ENCODE measurements at regions not wholly inside any gene's neighbourhood (a gene's known extent, or its start where the extent isn't known, plus 50 kb on each side); places are given as distances from the start of the nearest gene placed in this dataset.

DNA sequence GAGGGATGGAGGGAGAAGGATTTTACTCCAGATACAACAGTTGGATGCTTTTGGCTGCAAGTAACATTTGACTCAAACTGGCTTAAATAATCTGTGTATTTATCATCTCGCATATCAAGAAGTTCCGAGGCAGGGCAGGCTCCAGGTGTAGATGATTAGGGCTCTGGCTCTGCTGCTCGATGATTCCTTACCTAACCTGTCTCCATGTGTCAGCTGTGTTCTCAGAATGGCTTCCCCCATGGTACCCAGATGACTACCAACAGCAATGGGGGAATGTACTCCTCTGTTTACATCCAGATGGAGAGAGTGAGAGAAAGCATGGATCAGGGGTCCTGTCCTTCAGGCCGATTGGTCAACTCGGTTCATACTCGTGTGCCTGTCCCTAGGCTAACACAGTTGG is 90.4 kb upstream of the AKT3 start:
- Mint-ChIP-seq H3K27ac (no peak overlapping the region), H3K4me1 (no peaks in the 10 kb centered on the region), H3K36me3 (no peaks in the 10 kb centered on the region), H3K4me3 (no peak overlapping the region), H3K9me3 (no peaks in the 10 kb centered on the region), H3K27me3 (ENCODE audit: low read depth in 2 of 2) (peaks cover 8 to 35% of the 10 kb centered on the region in 2 donors)
- no peak for DNase-seq
- Histone ChIP-seq H3K4me3 (ENCODE audit: low read length) (no peak overlapping the region), H3K27me3 (ENCODE audit: control insufficient read depth, insufficient read depth, low read length) (peaks cover 2% of the 10 kb centered on the region), H3K9me3 (ENCODE audit: control insufficient read depth, insufficient read depth, low read length) (no peaks in the 10 kb centered on the region), H3K27ac (ENCODE audit: low read length) (no peak overlapping the region), H3K36me3 (ENCODE audit: control insufficient read depth, insufficient read depth, low read length) (no peaks in the 10 kb centered on the region), H3K4me1 (ENCODE audit: control insufficient read depth, insufficient read depth, low read length) (no peaks in the 10 kb centered on the region)
- intact Hi-C loops (cut with micrococcal nuclease) = no loop called here
- ATAC-seq = no peak
- 90% methylated on average over 6 of the region's 6 CpGs for WGBS (ENCODE audit: insufficient coverage)
- TF ChIP-seq, protein P1, sequence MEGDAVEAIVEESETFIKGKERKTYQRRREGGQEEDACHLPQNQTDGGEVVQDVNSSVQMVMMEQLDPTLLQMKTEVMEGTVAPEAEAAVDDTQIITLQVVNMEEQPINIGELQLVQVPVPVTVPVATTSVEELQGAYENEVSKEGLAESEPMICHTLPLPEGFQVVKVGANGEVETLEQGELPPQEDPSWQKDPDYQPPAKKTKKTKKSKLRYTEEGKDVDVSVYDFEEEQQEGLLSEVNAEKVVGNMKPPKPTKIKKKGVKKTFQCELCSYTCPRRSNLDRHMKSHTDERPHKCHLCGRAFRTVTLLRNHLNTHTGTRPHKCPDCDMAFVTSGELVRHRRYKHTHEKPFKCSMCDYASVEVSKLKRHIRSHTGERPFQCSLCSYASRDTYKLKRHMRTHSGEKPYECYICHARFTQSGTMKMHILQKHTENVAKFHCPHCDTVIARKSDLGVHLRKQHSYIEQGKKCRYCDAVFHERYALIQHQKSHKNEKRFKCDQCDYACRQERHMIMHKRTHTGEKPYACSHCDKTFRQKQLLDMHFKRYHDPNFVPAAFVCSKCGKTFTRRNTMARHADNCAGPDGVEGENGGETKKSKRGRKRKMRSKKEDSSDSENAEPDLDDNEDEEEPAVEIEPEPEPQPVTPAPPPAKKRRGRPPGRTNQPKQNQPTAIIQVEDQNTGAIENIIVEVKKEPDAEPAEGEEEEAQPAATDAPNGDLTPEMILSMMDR (IDR thresholded peaks at IDR 0.05) = no peak

DNA sequence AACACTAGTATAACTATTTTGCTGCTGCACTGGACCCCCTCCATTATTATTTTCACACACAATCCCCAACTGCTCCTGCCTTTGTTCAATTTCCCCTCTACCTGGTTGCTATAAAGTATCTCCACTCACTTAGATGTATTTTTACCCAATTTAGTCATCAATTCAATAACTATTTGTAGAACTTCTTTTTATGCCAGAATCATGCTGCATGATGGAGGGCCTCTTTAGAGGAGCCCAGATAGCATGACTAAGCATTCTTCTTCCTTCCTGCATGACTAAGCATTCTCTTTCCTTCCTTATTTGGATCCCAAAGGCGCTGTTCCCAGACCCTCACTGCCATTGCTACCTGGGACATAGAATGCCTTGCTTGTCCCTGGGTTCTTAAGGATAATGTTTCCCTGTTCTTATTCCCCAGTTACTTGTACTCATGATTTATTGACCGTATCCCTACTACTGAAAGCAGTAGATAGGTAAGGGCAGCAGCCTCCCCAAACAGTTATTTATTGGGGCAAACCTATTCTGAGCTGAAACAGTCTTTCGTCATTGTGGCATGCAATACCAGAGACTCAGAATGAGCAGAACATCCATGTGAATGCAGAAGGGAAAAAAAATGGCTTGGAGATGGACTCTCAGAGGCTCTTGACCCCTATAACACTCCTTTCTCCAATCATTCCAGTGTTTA is 89.3 kb upstream of the AKT3 start:
- 64% methylated on average over 3 of the region's 3 CpGs for WGBS (ENCODE audit: insufficient coverage)
- no peaks in the 10 kb centered on the region for H3K9me3 ChIP-seq (ENCODE audit: control insufficient read depth, insufficient read depth, low read length)
- H3K36me3 Mint-ChIP-seq = no peaks in the 10 kb centered on the region
- intact Hi-C loops (cut with micrococcal nuclease) = no loop called here
- no peak overlapping the region for H3K4me3 ChIP-seq (ENCODE audit: low read length)
- no peaks in the 10 kb centered on the region for H3K4me1 ChIP-seq (ENCODE audit: control insufficient read depth, insufficient read depth, low read length)
- no peaks in the 10 kb centered on the region for H3K9me3 Mint-ChIP-seq
- no peak for DNase-seq
- H3K4me1 Mint-ChIP-seq = no peaks in the 10 kb centered on the region
- ATAC-seq = no peak
- H3K27ac ChIP-seq (ENCODE audit: low read length) = no peak overlapping the region
- peaks cover 8 to 42% of the 10 kb centered on the region in 2 donors for H3K27me3 Mint-ChIP-seq (ENCODE audit: low read depth in 2 of 2)
- no peak overlapping the region for H3K27ac Mint-ChIP-seq
- H3K27me3 ChIP-seq (ENCODE audit: control insufficient read depth, insufficient read depth, low read length) = peaks cover 2% of the 10 kb centered on the region
- no peaks in the 10 kb centered on the region for H3K36me3 ChIP-seq (ENCODE audit: control insufficient read depth, insufficient read depth, low read length)
- no peak overlapping the region for H3K4me3 Mint-ChIP-seq
- TF ChIP-seq, protein P1 (IDR thresholded peaks at IDR 0.05) = no peak

DNA sequence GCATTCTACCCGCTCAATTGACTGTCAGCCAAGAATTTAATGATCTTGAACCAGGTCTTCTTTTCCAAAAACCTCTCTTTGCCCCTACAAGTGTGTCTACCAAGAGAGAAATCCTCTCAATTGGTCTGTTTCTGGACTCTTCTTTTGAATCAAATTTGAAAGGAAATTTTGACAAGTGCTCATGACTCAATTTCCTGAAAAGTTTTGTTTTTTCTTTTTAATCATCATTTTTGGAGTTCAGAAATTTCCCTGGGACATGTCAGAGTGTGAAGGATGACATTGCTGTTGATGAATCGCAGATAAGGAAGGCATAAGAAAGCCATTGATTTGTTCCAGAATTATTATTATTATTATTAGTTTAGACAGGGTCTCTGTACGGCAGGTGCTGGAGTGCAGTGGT is 88.2 kb upstream of the AKT3 start:
- no peaks in the 10 kb centered on the region for H3K36me3 ChIP-seq (ENCODE audit: control insufficient read depth, insufficient read depth, low read length)
- H3K4me3 ChIP-seq (ENCODE audit: low read length) = no peak overlapping the region
- H3K27ac ChIP-seq (ENCODE audit: low read length) = no peak overlapping the region
- no peaks in the 10 kb centered on the region for H3K4me1 Mint-ChIP-seq
- no peak overlapping the region for H3K4me3 Mint-ChIP-seq
- no peaks in the 10 kb centered on the region for H3K9me3 ChIP-seq (ENCODE audit: control insufficient read depth, insufficient read depth, low read length)
- H3K4me1 ChIP-seq (ENCODE audit: control insufficient read depth, insufficient read depth, low read length) = no peaks in the 10 kb centered on the region
- intact Hi-C loops (cut with micrococcal nuclease) = no loop called here
- H3K9me3 Mint-ChIP-seq = no peaks in the 10 kb centered on the region
- no peak for ATAC-seq
- TF ChIP-seq, protein P1 (IDR thresholded peaks at IDR 0.05) = no peak
- H3K27me3 Mint-ChIP-seq (ENCODE audit: low read depth in 2 of 2) = peaks cover 11 to 40% of the 10 kb centered on the region in 2 donors
- H3K27ac Mint-ChIP-seq = no peak overlapping the region
- DNase-seq = no peak
- 93% methylated on average over 2 of the region's 3 CpGs for WGBS (ENCODE audit: insufficient coverage)
- peaks cover 2% of the 10 kb centered on the region for H3K27me3 ChIP-seq (ENCODE audit: control insufficient read depth, insufficient read depth, low read length)
- H3K36me3 Mint-ChIP-seq = no peaks in the 10 kb centered on the region

DNA sequence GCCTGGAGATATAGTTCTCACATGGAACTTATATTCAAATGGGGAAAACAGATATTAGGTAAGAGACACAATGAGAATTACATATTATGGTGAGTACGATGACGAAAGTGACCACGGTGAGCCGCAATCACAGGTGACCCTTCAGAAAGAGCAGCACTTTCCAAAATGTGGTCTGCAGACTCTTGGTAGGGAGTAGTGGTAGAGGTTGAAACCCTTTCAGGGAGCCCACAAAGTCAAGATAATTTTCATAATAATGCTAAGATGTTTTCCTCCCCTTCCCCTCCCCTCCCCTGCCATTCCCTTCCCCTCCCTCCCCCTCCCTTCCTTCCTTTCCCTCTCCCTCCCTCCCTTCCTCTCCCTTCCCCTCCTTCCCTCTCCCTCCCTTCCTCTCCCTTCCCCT is 83.5 kb upstream of the AKT3 start:
- Mint-ChIP-seq H3K36me3 (no peaks in the 10 kb centered on the region), H3K27ac (no peak overlapping the region), H3K9me3 (no peaks in the 10 kb centered on the region), H3K27me3 (ENCODE audit: low read depth in 2 of 2) (peaks cover 9 to 22% of the 10 kb centered on the region in 2 donors), H3K4me1 (no peaks in the 10 kb centered on the region), H3K4me3 (no peak overlapping the region)
- H3K27me3 ChIP-seq (ENCODE audit: control insufficient read depth, insufficient read depth, low read length) = peaks cover 2% of the 10 kb centered on the region
- DNase-seq (no peak), ATAC-seq (no peak)
- no peak overlapping the region for H3K4me3 ChIP-seq (ENCODE audit: low read length)
- H3K36me3 ChIP-seq (ENCODE audit: control insufficient read depth, insufficient read depth, low read length) = no peaks in the 10 kb centered on the region
- intact Hi-C loops (cut with micrococcal nuclease) = no loop called here
- WGBS (ENCODE audit: insufficient coverage) = 91% methylated on average over 4 of the region's 4 CpGs
- H3K4me1 ChIP-seq (ENCODE audit: control insufficient read depth, insufficient read depth, low read length) = no peaks in the 10 kb centered on the region
- TF ChIP-seq, protein P1 (IDR thresholded peaks at IDR 0.05) = no peak
- no peaks in the 10 kb centered on the region for H3K9me3 ChIP-seq (ENCODE audit: control insufficient read depth, insufficient read depth, low read length)
- no peak overlapping the region for H3K27ac ChIP-seq (ENCODE audit: low read length)

Measured in natural killer cell (primary cell).